T-helper 1 cell treated with Interleukin-12 subunit alpha and Interleukin-12 subunit beta and Interleukin-4 antibody, amounts not matched to agents 30 μg/mL and 1 μg/mL, for 36 hours (primary cell): ENCODE measurements at regions not wholly inside any gene's neighbourhood (a gene's known extent, or its start where the extent isn't known, plus 50 kb on each side); places are given as distances from the start of the nearest gene placed in this dataset.

Source experiments
- H3K27ac Mint-ChIP-seq: one replicate; pipeline ENCODE4 v1.8.0; 2021; ENCODE audit warnings: mild to moderate bottlenecking, mixed read lengths
- H3K27me3 Mint-ChIP-seq: one replicate; pipeline ENCODE4 v1.8.0; 2021; ENCODE audit warnings: low read depth, mixed read lengths
- H3K36me3 Mint-ChIP-seq: one replicate; pipeline ENCODE4 v1.8.0; 2021; ENCODE audit warnings: low read depth, mixed read lengths
- H3K4me1 Mint-ChIP-seq: one replicate; pipeline ENCODE4 v1.8.0; 2021; ENCODE audit warnings: low read depth, mixed read lengths
- H3K4me3 Mint-ChIP-seq: one replicate; pipeline ENCODE4 v1.8.0; 2021; ENCODE audit warnings: mild to moderate bottlenecking, moderate library complexity, mixed read lengths
- H3K9me3 Mint-ChIP-seq: one replicate; pipeline ENCODE4 v1.8.0; 2021; ENCODE audit warnings: mixed read lengths

GRCh38 chr13:57375876-57376275, 208.9 kb downstream of the PRR20E start:
- H3K27ac Mint-ChIP-seq: no peak overlapping the region
- no peak overlapping the region for H3K4me3 Mint-ChIP-seq
- H3K4me1 Mint-ChIP-seq: no peaks in the 10 kb centered on the region
- peaks cover 11% of the 10 kb centered on the region for H3K9me3 Mint-ChIP-seq
- H3K36me3 Mint-ChIP-seq: no peaks in the 10 kb centered on the region
- no peaks in the 10 kb centered on the region for H3K27me3 Mint-ChIP-seq

GRCh38 chr13:57408312-57408711, 223.2 kb upstream of the PCDH17 start:
- Mint-ChIP-seq H3K9me3 (peaks cover 44% of the 10 kb centered on the region), H3K36me3 (no peaks in the 10 kb centered on the region), H3K4me1 (no peaks in the 10 kb centered on the region), H3K27ac (no peak overlapping the region), H3K4me3 (no peak overlapping the region), H3K27me3 (no peaks in the 10 kb centered on the region)

DNA sequence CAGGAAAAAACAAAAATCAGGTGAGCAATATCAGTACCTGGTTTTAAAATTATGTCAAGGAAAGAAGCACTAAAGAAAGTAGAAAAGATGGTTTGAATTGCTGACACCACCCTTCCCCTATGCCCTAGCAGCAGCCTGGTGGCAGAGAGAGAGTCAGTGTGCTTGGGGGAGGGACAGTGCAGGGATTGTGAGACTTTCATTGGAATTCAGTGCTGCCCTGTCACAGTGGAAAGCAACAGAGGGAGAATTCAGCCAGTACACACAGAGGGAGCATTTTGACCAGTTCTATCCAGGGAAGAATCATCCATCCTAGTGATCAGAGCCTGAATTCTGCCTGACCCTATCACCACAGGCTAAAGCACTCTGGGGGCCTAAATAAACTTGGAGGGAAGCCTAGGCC, 222.4 kb upstream of the PCDH17 start:
- Mint-ChIP-seq H3K4me3 (no peak overlapping the region), H3K27me3 (no peaks in the 10 kb centered on the region), H3K9me3 (peaks cover 47% of the 10 kb centered on the region), H3K36me3 (no peaks in the 10 kb centered on the region), H3K27ac (no peak overlapping the region), H3K4me1 (no peaks in the 10 kb centered on the region)

DNA sequence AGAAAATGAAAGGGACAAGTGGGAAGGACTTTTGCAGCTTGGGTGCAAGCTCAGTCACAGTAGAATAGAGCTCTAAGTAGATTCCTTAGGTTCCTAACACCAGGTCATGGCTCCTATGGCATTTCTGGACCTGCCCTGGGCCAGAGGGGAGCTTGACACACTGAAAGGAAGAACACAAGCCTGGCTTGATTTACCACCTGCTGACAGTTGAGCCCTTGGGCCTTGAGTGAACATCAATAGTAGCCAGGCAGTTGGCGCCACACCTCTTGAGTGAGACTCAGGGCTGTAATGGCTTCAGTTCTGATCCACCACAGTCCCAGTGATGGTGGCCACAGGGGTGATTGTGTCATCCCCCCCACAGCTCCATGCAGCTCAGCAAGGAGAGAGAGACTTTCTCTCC, 221.9 kb upstream of the PCDH17 start:
- H3K27ac Mint-ChIP-seq: no peak overlapping the region
- no peaks in the 10 kb centered on the region for H3K4me1 Mint-ChIP-seq
- H3K36me3 Mint-ChIP-seq: no peaks in the 10 kb centered on the region
- H3K27me3 Mint-ChIP-seq: no peaks in the 10 kb centered on the region
- H3K9me3 Mint-ChIP-seq: peaks cover 47% of the 10 kb centered on the region
- no peak overlapping the region for H3K4me3 Mint-ChIP-seq

- Mint-ChIP-seq H3K4me3 (no peak overlapping the region), H3K4me1 (no peaks in the 10 kb centered on the region), H3K9me3 (peaks cover 23% of the 10 kb centered on the region)
Observed at GRCh38 chr13:57418067-57418677, 213.4 kb upstream of the PCDH17 start.

DNA sequence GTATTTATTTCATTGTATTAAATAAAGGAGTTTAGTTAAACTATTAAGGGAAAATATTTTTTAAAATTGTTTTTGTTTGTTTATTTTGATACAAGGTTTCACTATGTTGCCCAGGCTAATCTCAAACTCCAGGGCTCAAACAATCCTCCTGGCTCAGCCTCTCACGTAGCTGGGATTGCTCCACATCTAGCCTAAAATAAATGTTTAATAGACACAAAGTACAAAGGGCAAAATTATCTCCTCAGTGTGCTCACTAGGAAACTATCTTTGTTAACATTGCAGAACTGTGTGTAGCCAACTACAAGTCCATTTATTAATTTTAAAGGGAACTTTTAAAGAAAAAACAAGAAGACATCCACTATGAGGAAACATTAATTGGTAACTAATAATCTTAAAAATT, 207.2 kb upstream of the PCDH17 start:
- H3K27ac Mint-ChIP-seq: no peak overlapping the region
- H3K27me3 Mint-ChIP-seq: no peaks in the 10 kb centered on the region
- H3K4me3 Mint-ChIP-seq: no peak overlapping the region
- H3K36me3 Mint-ChIP-seq: no peaks in the 10 kb centered on the region
- H3K4me1 Mint-ChIP-seq: no peaks in the 10 kb centered on the region
- peaks cover 46% of the 10 kb centered on the region for H3K9me3 Mint-ChIP-seq

More at GRCh38 chr13:57418067-57418677, 213.4 kb upstream of the PCDH17 start:
- H3K36me3 Mint-ChIP-seq: no peaks in the 10 kb centered on the region
- H3K27ac Mint-ChIP-seq: no peak overlapping the region
- H3K27me3 Mint-ChIP-seq: no peaks in the 10 kb centered on the region

- no peaks in the 10 kb centered on the region for H3K27me3 Mint-ChIP-seq
- H3K4me3 Mint-ChIP-seq: no peak overlapping the region
- peaks cover 54% of the 10 kb centered on the region for H3K9me3 Mint-ChIP-seq
- no peaks in the 10 kb centered on the region for H3K36me3 Mint-ChIP-seq
- no peak overlapping the region for H3K27ac Mint-ChIP-seq
- no peaks in the 10 kb centered on the region for H3K4me1 Mint-ChIP-seq
Observed at GRCh38 chr13:57425531-57425930, 206.0 kb upstream of the PCDH17 start.

DNA sequence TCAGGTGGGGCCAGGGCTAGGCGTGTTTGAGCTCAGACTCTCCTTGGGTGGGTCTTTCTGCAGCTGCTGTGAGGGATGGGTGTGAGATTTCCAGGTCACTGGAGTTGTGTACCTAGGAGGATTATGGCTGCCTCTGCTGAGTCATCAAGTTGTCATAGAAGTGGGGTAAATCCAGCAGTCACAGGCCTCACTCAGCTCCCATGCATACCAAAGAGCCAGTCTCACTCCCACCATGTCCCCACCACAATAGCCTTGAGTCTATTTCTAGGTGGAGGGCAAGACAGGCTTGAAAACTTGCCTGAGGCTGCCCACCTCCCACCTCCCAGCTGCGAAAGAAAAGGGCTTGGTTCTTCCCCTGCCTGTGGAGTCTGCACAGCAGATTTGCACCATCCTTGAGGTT, 194.0 kb upstream of the PCDH17 start:
- no peaks in the 10 kb centered on the region for H3K36me3 Mint-ChIP-seq
- no peak overlapping the region for H3K27ac Mint-ChIP-seq
- H3K4me1 Mint-ChIP-seq: no peaks in the 10 kb centered on the region
- no peak overlapping the region for H3K4me3 Mint-ChIP-seq
- peaks cover 42% of the 10 kb centered on the region for H3K9me3 Mint-ChIP-seq
- H3K27me3 Mint-ChIP-seq: no peaks in the 10 kb centered on the region

DNA sequence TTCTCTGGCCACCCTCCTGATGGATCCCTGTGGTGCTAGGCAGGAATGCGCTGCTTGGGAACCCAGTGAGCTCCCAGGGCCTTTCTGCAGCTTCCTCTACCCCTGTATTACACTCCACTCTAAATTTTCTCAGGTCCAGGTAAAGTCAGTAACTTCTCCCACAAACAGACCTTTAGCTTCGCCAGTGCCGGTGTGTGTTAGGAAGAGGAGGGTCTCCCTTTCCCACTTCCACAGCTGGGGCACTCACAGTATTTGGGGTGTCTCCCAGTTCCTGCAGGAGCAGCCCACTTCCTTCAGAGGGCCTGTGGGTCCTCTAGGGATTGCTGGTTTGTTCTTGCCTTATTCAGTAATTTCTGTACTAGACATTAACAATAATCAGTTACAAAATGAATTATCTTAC, 193.5 kb upstream of the PCDH17 start:
- no peak overlapping the region for H3K4me3 Mint-ChIP-seq
- H3K27me3 Mint-ChIP-seq: no peaks in the 10 kb centered on the region
- no peaks in the 10 kb centered on the region for H3K4me1 Mint-ChIP-seq
- H3K9me3 Mint-ChIP-seq: peaks cover 38% of the 10 kb centered on the region
- no peak overlapping the region for H3K27ac Mint-ChIP-seq
- H3K36me3 Mint-ChIP-seq: no peaks in the 10 kb centered on the region

GRCh38 chr13:57443494-57443893, 188.1 kb upstream of the PCDH17 start:
- H3K9me3 Mint-ChIP-seq: peaks cover 8% of the 10 kb centered on the region
- H3K27me3 Mint-ChIP-seq: no peaks in the 10 kb centered on the region
- no peak overlapping the region for H3K27ac Mint-ChIP-seq
- H3K36me3 Mint-ChIP-seq: no peaks in the 10 kb centered on the region
- H3K4me1 Mint-ChIP-seq: no peaks in the 10 kb centered on the region
- no peak overlapping the region for H3K4me3 Mint-ChIP-seq

DNA sequence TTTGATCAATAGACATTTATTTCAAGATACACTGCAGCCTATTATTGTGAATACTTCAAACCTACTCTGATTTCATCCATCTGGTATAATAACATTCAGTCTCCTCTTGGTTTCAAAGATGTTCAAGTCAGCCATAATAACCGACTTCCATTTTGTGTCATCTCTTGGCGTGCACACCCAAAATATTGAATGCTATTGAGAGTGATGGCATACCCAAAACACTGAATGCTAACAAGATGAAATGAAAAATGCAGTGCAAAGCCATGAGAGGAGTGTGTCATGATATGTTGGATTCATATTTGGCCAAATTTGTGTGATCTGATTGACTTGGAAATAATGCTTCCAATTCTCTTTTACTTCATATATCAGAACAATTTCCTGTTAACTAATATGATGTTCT, 181.2 kb upstream of the PCDH17 start:
- no peak overlapping the region for H3K4me3 Mint-ChIP-seq
- H3K27me3 Mint-ChIP-seq: no peaks in the 10 kb centered on the region
- H3K27ac Mint-ChIP-seq: no peak overlapping the region
- H3K4me1 Mint-ChIP-seq: no peaks in the 10 kb centered on the region
- no peaks in the 10 kb centered on the region for H3K9me3 Mint-ChIP-seq
- no peaks in the 10 kb centered on the region for H3K36me3 Mint-ChIP-seq

DNA sequence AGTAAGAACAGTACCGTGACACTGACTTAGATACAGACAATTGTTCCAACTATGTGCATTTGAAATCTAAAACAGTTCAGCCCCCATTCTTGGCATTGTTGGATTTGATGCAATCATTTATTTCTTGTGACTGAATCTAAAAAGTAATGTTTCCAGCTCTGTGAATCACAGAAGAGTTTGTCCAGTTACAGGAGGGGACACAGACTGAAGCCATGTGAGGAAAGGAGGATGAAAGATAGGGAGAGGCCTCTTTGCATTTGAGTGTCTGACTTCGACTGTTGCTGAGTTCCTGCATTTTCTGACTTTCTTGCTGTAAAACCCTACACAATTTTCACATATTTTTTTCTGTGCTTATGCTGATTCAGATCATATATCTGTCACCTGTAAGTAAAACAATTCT, 179.3 kb upstream of the PCDH17 start:
- H3K4me1 Mint-ChIP-seq: no peaks in the 10 kb centered on the region
- no peak overlapping the region for H3K27ac Mint-ChIP-seq
- H3K36me3 Mint-ChIP-seq: no peaks in the 10 kb centered on the region
- no peaks in the 10 kb centered on the region for H3K27me3 Mint-ChIP-seq
- H3K9me3 Mint-ChIP-seq: no peaks in the 10 kb centered on the region
- H3K4me3 Mint-ChIP-seq: no peak overlapping the region

DNA sequence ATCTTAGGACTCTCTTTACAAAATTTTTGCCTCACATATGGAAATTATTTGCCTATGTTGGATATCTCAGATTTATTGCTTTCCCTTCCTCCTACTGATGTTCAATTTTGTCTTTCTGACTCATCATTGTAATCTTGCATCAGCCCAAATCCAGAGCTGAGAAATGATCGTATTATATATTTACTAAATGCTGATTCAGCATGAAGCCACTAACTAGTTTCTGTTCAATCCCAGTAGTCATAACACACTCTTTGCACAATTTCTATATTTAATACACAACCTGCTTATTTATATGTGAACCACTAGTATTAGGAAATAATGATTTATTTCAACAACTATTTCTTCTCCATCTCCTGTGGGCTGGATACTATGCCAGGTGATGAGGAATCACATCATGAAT, 161.1 kb upstream of the PCDH17 start:
- no peak overlapping the region for H3K4me3 Mint-ChIP-seq
- H3K27me3 Mint-ChIP-seq: no peaks in the 10 kb centered on the region
- no peak overlapping the region for H3K27ac Mint-ChIP-seq
- H3K36me3 Mint-ChIP-seq: no peaks in the 10 kb centered on the region
- H3K4me1 Mint-ChIP-seq: no peaks in the 10 kb centered on the region
- H3K9me3 Mint-ChIP-seq: peaks cover 7% of the 10 kb centered on the region

- no peaks in the 10 kb centered on the region for H3K4me1 Mint-ChIP-seq
- no peak overlapping the region for H3K4me3 Mint-ChIP-seq
- H3K27ac Mint-ChIP-seq: no peak overlapping the region
- H3K9me3 Mint-ChIP-seq: peaks cover 10% of the 10 kb centered on the region
- no peaks in the 10 kb centered on the region for H3K36me3 Mint-ChIP-seq
- no peaks in the 10 kb centered on the region for H3K27me3 Mint-ChIP-seq
Observed at GRCh38 chr13:57491318-57491717, 140.2 kb upstream of the PCDH17 start.

DNA sequence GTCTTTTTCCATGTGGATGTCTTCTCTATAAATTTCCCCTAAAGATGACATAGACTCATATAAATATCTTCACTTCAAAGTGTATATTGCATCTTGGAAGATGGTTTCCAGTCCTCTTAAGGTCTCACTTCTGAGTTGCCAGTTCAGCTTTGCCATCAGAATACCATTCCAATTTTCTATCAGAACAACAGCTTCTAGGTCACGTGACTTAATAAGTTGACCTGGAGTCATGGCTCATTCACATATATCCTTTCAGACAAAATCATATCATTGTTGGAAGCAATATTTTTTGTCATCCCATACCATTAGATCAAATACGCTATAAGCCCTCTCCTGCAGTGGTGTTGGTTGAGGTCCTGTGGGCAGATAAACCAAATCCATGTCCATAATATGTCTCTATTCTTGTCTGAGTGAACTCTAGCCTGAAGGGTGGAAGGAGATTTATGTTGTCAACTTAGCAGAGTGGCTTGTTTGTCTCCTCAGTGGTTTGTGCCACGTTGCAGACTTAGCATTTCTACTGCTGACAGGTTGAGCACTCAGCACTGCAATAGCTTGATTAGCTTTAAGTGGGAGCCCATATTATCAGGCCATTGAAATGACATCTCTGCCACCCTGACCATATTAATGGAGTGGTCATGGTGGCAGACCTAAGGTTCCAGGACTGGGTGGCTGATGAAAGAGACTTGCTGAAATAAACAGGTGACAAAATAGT, 123.6 kb upstream of the PCDH17 start:
- Mint-ChIP-seq H3K27me3 (no peaks in the 10 kb centered on the region), H3K9me3 (peaks cover 2% of the 10 kb centered on the region), H3K4me1 (no peaks in the 10 kb centered on the region), H3K4me3 (no peak overlapping the region), H3K27ac (no peak overlapping the region), H3K36me3 (no peaks in the 10 kb centered on the region)
